Hepatocyte (in vitro differentiated cells): ENCODE measurements at regions not wholly inside any gene's neighbourhood (a gene's known extent, or its start where the extent isn't known, plus 50 kb on each side); places are given as distances from the start of the nearest gene placed in this dataset.

Experiments used
- EZH2 ChIP-seq: fragments of 200-600 bp; sonication (generic); IDR thresholded peaks from 2 replicates; pipeline ENCODE4 v1.6.1; 2016; ENCODE audit warnings: antibody characterized with exemption, mild to moderate bottlenecking, borderline replicate concordance
- TF ChIP-seq, protein P1 (sequence below): fragments of 200-600 bp; sonication (generic); IDR thresholded peaks from 2 replicates; pipeline ENCODE4 v1.5.1; 2016; ENCODE audit warnings: antibody characterized with exemption, mild to moderate bottlenecking; ENCODE audit not compliant: poor library complexity

GRCh38 chr18:39587586-39587985 lies 2022.0 kb upstream of the CELF4 start:
- TF ChIP-seq, protein P1, sequence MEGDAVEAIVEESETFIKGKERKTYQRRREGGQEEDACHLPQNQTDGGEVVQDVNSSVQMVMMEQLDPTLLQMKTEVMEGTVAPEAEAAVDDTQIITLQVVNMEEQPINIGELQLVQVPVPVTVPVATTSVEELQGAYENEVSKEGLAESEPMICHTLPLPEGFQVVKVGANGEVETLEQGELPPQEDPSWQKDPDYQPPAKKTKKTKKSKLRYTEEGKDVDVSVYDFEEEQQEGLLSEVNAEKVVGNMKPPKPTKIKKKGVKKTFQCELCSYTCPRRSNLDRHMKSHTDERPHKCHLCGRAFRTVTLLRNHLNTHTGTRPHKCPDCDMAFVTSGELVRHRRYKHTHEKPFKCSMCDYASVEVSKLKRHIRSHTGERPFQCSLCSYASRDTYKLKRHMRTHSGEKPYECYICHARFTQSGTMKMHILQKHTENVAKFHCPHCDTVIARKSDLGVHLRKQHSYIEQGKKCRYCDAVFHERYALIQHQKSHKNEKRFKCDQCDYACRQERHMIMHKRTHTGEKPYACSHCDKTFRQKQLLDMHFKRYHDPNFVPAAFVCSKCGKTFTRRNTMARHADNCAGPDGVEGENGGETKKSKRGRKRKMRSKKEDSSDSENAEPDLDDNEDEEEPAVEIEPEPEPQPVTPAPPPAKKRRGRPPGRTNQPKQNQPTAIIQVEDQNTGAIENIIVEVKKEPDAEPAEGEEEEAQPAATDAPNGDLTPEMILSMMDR, result no peak
- no peak for TF ChIP-seq EZH2
